ENCODE measurements at regions not wholly inside any gene's neighbourhood (a gene's known extent, or its start where the extent isn't known, plus 50 kb on each side); places are given as distances from the start of the nearest gene placed in this dataset.

- intact Hi-C loops (cut with DNase I; ENCODE audit: low total_unique reads) = no loop called here
- H3K4me1 ChIP-seq = peaks cover 0 to 87% (median 46%) of the 10 kb centered on the region in 4 donors
- no peaks in the 10 kb centered on the region for H3K27me3 ChIP-seq
- TF ChIP-seq, protein P1, sequence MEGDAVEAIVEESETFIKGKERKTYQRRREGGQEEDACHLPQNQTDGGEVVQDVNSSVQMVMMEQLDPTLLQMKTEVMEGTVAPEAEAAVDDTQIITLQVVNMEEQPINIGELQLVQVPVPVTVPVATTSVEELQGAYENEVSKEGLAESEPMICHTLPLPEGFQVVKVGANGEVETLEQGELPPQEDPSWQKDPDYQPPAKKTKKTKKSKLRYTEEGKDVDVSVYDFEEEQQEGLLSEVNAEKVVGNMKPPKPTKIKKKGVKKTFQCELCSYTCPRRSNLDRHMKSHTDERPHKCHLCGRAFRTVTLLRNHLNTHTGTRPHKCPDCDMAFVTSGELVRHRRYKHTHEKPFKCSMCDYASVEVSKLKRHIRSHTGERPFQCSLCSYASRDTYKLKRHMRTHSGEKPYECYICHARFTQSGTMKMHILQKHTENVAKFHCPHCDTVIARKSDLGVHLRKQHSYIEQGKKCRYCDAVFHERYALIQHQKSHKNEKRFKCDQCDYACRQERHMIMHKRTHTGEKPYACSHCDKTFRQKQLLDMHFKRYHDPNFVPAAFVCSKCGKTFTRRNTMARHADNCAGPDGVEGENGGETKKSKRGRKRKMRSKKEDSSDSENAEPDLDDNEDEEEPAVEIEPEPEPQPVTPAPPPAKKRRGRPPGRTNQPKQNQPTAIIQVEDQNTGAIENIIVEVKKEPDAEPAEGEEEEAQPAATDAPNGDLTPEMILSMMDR (IDR thresholded peaks at IDR 0.05) = no peak
- no peak for DNase-seq
- no peak overlapping the region for H3K4me3 ChIP-seq
- H3K36me3 ChIP-seq = no peaks in the 10 kb centered on the region
- H3K27ac ChIP-seq = peak overlapping the region; percentile 75 to 84
- no peaks in the 10 kb centered on the region for H3K9me3 ChIP-seq
Measured at GRCh38 chr11:26843539-26843938, 121.7 kb upstream of the SLC5A12 start.

GRCh38 chr11:26844963-26845362 lies 123.1 kb upstream of the SLC5A12 start:
- Histone ChIP-seq H3K4me1 (peaks cover 0 to 100% (median 53%) of the 10 kb centered on the region in 4 donors), H3K9me3 (no peaks in the 10 kb centered on the region), H3K27ac (peak overlapping the region; percentile 75 to 84), H3K27me3 (no peaks in the 10 kb centered on the region), H3K36me3 (no peaks in the 10 kb centered on the region), H3K4me3 (no peak overlapping the region)
- intact Hi-C loops (cut with DNase I; ENCODE audit: low total_unique reads) = no loop called here
- no peak for DNase-seq
- TF ChIP-seq, protein P1 (IDR thresholded peaks at IDR 0.05) = no peak

DNA sequence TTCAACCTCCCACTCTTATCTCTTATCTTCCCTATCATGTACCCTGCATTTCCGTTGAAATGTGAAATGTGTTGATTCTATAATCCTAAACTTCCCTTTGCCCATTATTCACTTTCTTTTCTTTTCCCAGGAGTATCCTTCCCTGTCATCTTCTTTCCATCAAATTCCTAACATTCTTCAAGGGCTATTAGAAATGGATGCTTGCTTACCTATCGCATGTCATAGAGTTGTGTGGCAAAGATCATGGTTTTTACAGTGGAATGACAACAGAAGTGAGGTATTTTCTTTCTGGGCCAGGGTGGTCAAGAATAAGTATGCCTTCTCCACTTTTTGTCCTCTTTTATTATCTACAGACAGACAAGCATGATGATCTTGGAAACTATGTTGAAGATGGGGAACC lies 124.4 kb upstream of the SLC5A12 start:
- intact Hi-C loops (cut with DNase I; ENCODE audit: low total_unique reads) = no loop called here
- TF ChIP-seq, protein P1 (IDR thresholded peaks at IDR 0.05) = no peak
- DNase-seq = no peak
- no peaks in the 10 kb centered on the region for H3K36me3 ChIP-seq
- no peak overlapping the region for H3K4me3 ChIP-seq
- H3K4me1 ChIP-seq = peaks cover 0 to 95% (median 45%) of the 10 kb centered on the region in 4 donors
- peak overlapping the region; percentile 75 to 84 for H3K27ac ChIP-seq
- no peaks in the 10 kb centered on the region for H3K9me3 ChIP-seq
- no peaks in the 10 kb centered on the region for H3K27me3 ChIP-seq

- Histone ChIP-seq H3K4me3 (no peak overlapping the region), H3K36me3 (no peaks in the 10 kb centered on the region), H3K27me3 (no peaks in the 10 kb centered on the region), H3K4me1 (peaks cover 0 to 82% (median 38%) of the 10 kb centered on the region in 4 donors), H3K27ac (peak overlapping the region; percentile 75 to 84), H3K9me3 (no peaks in the 10 kb centered on the region)
- DNase-seq = peak; percentile 82 to 84
- TF ChIP-seq, protein P1 (IDR thresholded peaks at IDR 0.05) = no peak
- intact Hi-C loops (cut with DNase I; ENCODE audit: low total_unique reads) = no loop called here
Measured at GRCh38 chr11:26847459-26847858, 125.6 kb upstream of the SLC5A12 start.

DNA sequence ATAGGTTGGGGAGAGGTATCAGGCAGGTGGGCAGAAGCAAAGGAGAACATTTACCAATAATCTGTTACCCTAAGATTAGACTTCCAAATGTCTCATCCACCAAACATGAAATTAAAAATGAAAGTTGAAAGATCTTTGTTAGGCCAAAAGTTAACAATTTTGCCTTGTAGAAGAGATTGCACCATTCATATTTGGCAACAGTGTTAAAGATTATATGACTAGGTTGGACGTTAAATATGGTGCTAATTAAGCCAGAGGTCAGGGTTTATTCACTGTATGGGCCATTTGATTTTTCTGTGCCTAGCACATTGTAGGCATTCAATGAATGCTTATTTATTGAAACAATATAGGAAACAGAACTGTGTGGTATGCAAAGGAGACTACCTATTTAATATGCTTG lies 126.1 kb upstream of the SLC5A12 start:
- no peaks in the 10 kb centered on the region for H3K36me3 ChIP-seq
- DNase-seq = no peak
- no peaks in the 10 kb centered on the region for H3K9me3 ChIP-seq
- H3K27ac ChIP-seq = peak overlapping the region; percentile 75 to 84
- H3K4me1 ChIP-seq = peaks cover 0 to 82% (median 33%) of the 10 kb centered on the region in 4 donors
- no peak overlapping the region for H3K4me3 ChIP-seq
- no peaks in the 10 kb centered on the region for H3K27me3 ChIP-seq
- TF ChIP-seq, protein P1 (IDR thresholded peaks at IDR 0.05) = no peak
- intact Hi-C loops (cut with DNase I; ENCODE audit: low total_unique reads) = no loop called here

- peak overlapping the region; percentile 75 to 84 for H3K27ac ChIP-seq
- DNase-seq = peak; percentile 71 to 79
- no peaks in the 10 kb centered on the region for H3K27me3 ChIP-seq
Measured at GRCh38 chr11:26849036-26849435, 127.2 kb upstream of the SLC5A12 start.

More at GRCh38 chr11:26849036-26849435, 127.2 kb upstream of the SLC5A12 start:
- intact Hi-C loops (cut with DNase I; ENCODE audit: low total_unique reads) = no loop called here
- TF ChIP-seq, protein P1 (IDR thresholded peaks at IDR 0.05) = no peak
- no peaks in the 10 kb centered on the region for H3K9me3 ChIP-seq
- no peaks in the 10 kb centered on the region for H3K36me3 ChIP-seq
- H3K4me3 ChIP-seq = no peak overlapping the region
- H3K4me1 ChIP-seq = peaks cover 0 to 82% (median 25%) of the 10 kb centered on the region in 4 donors
